CD4-positive, alpha-beta T cell (primary cell): ENCODE measurements at regions not wholly inside any gene's neighbourhood (a gene's known extent, or its start where the extent isn't known, plus 50 kb on each side); places are given as distances from the start of the nearest gene placed in this dataset.

Source experiments
- ATAC-seq: fragments of 200-7000 bp; cut with Tn5 transposase; one replicate; pipeline ENCODE4 v1.10.0; 2022; ENCODE audit warnings: mild to moderate bottlenecking; ENCODE audit not compliant: poor library complexity
- CTCF ChIA-PET: fragments of 350-600 bp; sonication (Branson Sonifier 250); formaldehyde crosslinking; loops from one replicate; lab custom pipeline; 2021; ENCODE audit warnings: antibody characterized with exemption, inconsistent platforms; lab: Charles Lee
- POLR2A ChIA-PET: fragments of 350-600 bp; sonication (Branson Sonifier 250); formaldehyde crosslinking; loops from one replicate; lab custom pipeline; 2021; ENCODE audit warnings: antibody characterized with exemption, inconsistent platforms; lab: Charles Lee
- DNase-seq, 14 experiments: peaks; one replicate each; pipeline ENCODE4 v3.0.0-alpha.2; 2013 to 2020; ENCODE audit warnings: mixed read lengths in 2 of 14
- H3K27ac ChIP-seq, 2 donors: one replicate each; pipeline versions ENCODE4 v1.5.1 to v1.7.0; 2013; ENCODE audit warnings: low read length in 2 of 2, low read depth in 1 of 2, mild to moderate bottlenecking in 1 of 2
- H3K27me3 ChIP-seq, 2 experiments: 1 replicate in 1 of 2; 2 replicates in 1 of 2; pipeline versions ENCODE4 v1.6.1 to v1.7.0; 2013; ENCODE audit warnings: low read length in 2 of 2, control low read depth in 1 of 2, mild to moderate bottlenecking in 1 of 2, moderate library complexity in 1 of 2; ENCODE audit not compliant: insufficient read depth in 2 of 2, control insufficient read depth in 1 of 2
- H3K36me3 ChIP-seq: one replicate; pipeline ENCODE4 v1.6.1; 2013; ENCODE audit warnings: low read length, control low read depth; ENCODE audit not compliant: insufficient read depth
- H3K4me1 ChIP-seq: one replicate; pipeline ENCODE4 v1.6.1; 2013; ENCODE audit warnings: low read length, control low read depth; ENCODE audit not compliant: insufficient read depth
- H3K4me3 ChIP-seq: one replicate; pipeline ENCODE4 v1.5.1; 2013; ENCODE audit warnings: mild to moderate bottlenecking, low read length, moderate library complexity
- H3K9me3 ChIP-seq, 2 experiments: 1 replicate in 1 of 2; 2 replicates in 1 of 2; pipeline versions ENCODE4 v1.6.1 to v1.7.0; 2013; ENCODE audit warnings: low read length in 2 of 2, mild to moderate bottlenecking in 2 of 2, control low read depth in 1 of 2, moderate library complexity in 1 of 2; ENCODE audit not compliant: control insufficient read depth in 1 of 2, insufficient read depth in 1 of 2
- H3K27ac Mint-ChIP-seq: one replicate; pipeline ENCODE4 v1.8.0; 2020; ENCODE audit warnings: mixed read lengths
- H3K27me3 Mint-ChIP-seq: one replicate; pipeline ENCODE4 v1.8.0; 2021; ENCODE audit warnings: mixed read lengths
- H3K36me3 Mint-ChIP-seq: one replicate; pipeline ENCODE4 v1.8.0; 2021; ENCODE audit warnings: low read depth, mixed read lengths
- H3K4me1 Mint-ChIP-seq: one replicate; pipeline ENCODE4 v1.8.0; 2021; ENCODE audit warnings: low read depth, mixed read lengths
- H3K4me3 Mint-ChIP-seq: one replicate; pipeline ENCODE4 v1.8.0; 2020; ENCODE audit warnings: mild to moderate bottlenecking, mixed read lengths
- H3K9me3 Mint-ChIP-seq: one replicate; pipeline ENCODE4 v1.8.0; 2020; ENCODE audit warnings: mixed read lengths
- CTCF ChIP-seq: fragments of 200-600 bp; IDR thresholded peaks from one replicate; pipeline ENCODE4 v1.8.0; 2022; ENCODE audit warnings: antibody characterized with exemption, mild to moderate bottlenecking
- intact Hi-C, 2 experiments: fragments of 100-400 bp; cut with DNase I in 1 of 2; cut with micrococcal nuclease in 1 of 2; formaldehyde crosslinking; loops; one replicate each; pipeline versions ENCODE4 v1.15.1 to v1.9.0; 2023 to 2025; cut with DNase I, micrococcal nuclease

DNA sequence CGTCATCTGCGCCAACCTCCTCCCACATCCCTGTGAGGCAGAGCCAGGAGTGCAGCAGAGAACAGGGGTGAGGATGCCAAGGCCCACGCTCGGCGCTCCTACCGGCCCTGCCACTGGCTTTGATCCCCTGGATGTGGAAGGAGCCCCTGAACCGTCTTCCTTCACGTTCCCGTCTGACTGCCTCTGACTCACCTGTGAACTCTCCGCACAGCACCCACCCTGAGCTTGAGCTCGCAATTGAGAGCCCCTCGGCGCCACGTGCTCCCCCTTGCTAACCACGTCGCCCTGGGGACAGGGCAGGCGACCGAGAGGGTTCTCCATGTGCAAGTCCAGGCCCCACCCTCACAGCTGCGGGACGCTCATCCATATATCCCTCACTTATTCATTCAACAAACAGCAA is 645.3 kb downstream of the BRD1 start:
- peaks cover 0 to 23% of the 10 kb centered on the region in 2 experiments for H3K9me3 ChIP-seq
- intact Hi-C loops = no loop called here
- Mint-ChIP-seq H3K36me3 (no peaks in the 10 kb centered on the region), H3K4me3 (no peak overlapping the region), H3K27ac (no peak overlapping the region), H3K27me3 (peaks cover 12% of the 10 kb centered on the region), H3K9me3 (no peaks in the 10 kb centered on the region), H3K4me1 (no peaks in the 10 kb centered on the region)
- no peak overlapping the region for H3K27ac ChIP-seq
- H3K36me3 ChIP-seq = no peaks in the 10 kb centered on the region
- no peak overlapping the region for H3K4me3 ChIP-seq
- peaks cover 0 to 2% of the 10 kb centered on the region in 2 experiments for H3K27me3 ChIP-seq
- CTCF ChIA-PET = no interaction called here
- POLR2A ChIA-PET = no interaction called here
- DNase-seq (no peak), ATAC-seq (no peak)
- H3K4me1 ChIP-seq = no peaks in the 10 kb centered on the region
- no peak for TF ChIP-seq CTCF

DNA sequence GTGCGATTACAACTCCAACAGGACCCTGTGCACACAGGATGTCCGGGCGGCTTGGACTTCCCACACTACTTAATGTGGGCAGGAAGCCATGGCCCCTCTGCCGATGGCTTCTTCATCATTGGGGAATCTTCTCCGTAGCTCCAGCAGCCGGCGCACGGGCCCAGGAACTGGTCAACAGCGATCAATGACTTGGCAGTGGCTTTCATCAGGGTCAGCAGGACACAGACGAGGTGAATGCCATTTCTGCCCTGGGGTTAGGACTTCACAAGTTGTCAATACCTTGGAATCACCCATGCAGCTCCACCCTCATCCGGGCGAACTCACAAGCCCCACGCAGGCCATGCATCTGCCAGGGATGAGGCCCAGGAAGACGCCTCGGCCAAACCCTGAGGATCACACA is 645.7 kb downstream of the BRD1 start:
- no peaks in the 10 kb centered on the region for H3K4me1 Mint-ChIP-seq
- no peak overlapping the region for H3K4me3 Mint-ChIP-seq
- no peak overlapping the region for H3K4me3 ChIP-seq
- ATAC-seq = no peak
- ChIA-PET CTCF (no interaction called here), POLR2A (no interaction called here)
- intact Hi-C loops = no loop called here
- H3K27me3 Mint-ChIP-seq = peaks cover 10% of the 10 kb centered on the region
- H3K36me3 Mint-ChIP-seq = no peaks in the 10 kb centered on the region
- H3K36me3 ChIP-seq = no peaks in the 10 kb centered on the region
- TF ChIP-seq CTCF = no peak
- H3K27me3 ChIP-seq = peaks cover 0 to 2% of the 10 kb centered on the region in 2 experiments
- no peak for DNase-seq
- H3K9me3 Mint-ChIP-seq = no peaks in the 10 kb centered on the region
- no peak overlapping the region for H3K27ac ChIP-seq
- H3K4me1 ChIP-seq = no peaks in the 10 kb centered on the region
- no peak overlapping the region for H3K27ac Mint-ChIP-seq
- peaks cover 0 to 24% of the 10 kb centered on the region in 2 experiments for H3K9me3 ChIP-seq

GRCh38 chr22:49181431-49181830 is 646.2 kb downstream of the BRD1 start:
- Histone ChIP-seq H3K4me3 (no peak overlapping the region), H3K27me3 (peaks cover 0 to 2% of the 10 kb centered on the region in 2 experiments), H3K27ac (no peak overlapping the region), H3K36me3 (no peaks in the 10 kb centered on the region), H3K4me1 (no peaks in the 10 kb centered on the region), H3K9me3 (peaks cover 0 to 23% of the 10 kb centered on the region in 2 experiments)
- no peak for TF ChIP-seq CTCF
- intact Hi-C loops = no loop called here
- H3K27me3 Mint-ChIP-seq = peaks cover 8% of the 10 kb centered on the region
- H3K36me3 Mint-ChIP-seq = no peaks in the 10 kb centered on the region
- CTCF ChIA-PET = no interaction called here
- ATAC-seq = no peak
- POLR2A ChIA-PET = no interaction called here
- no peak overlapping the region for H3K27ac Mint-ChIP-seq
- H3K4me3 Mint-ChIP-seq = no peak overlapping the region
- no peaks in the 10 kb centered on the region for H3K4me1 Mint-ChIP-seq
- no peaks in the 10 kb centered on the region for H3K9me3 Mint-ChIP-seq
- DNase-seq = no peak
